CD14-positive monocyte (primary cell): ENCODE measurements at regions not wholly inside any gene's neighbourhood (a gene's known extent, or its start where the extent isn't known, plus 50 kb on each side); places are given as distances from the start of the nearest gene placed in this dataset.

Experiments
- DNase-seq, 3 donors: peaks; one replicate each; pipeline ENCODE4 v3.0.0-alpha.2; 2011 to 2022
- H2AFZ ChIP-seq: 2 replicates; pipeline ENCODE4 v1.6.0; 2012; ENCODE audit warnings: mild to moderate bottlenecking, low read depth, low read length, inconsistent platforms; ENCODE audit not compliant: insufficient read depth, poor library complexity, severe bottlenecking
- H3K27ac ChIP-seq, 2 donors: 1 replicate in 1 of 2; 2 replicates in 1 of 2; pipeline ENCODE4 v1.5.1; 2012 to 2013; ENCODE audit warnings: low read length in 2 of 2, control low read depth in 1 of 2, inconsistent platforms in 1 of 2, low read depth in 1 of 2, mild to moderate bottlenecking in 1 of 2
- H3K27me3 ChIP-seq, 2 donors: one replicate each; pipeline versions ENCODE4 v1.6.0 to v1.6.1; 2011 to 2013; ENCODE audit warnings: low read length in 2 of 2; ENCODE audit not compliant: control insufficient read depth in 2 of 2, insufficient read depth in 2 of 2
- H3K36me3 ChIP-seq, 2 donors: replicated peaks in 1 of 2; 1 replicate in 1 of 2; 2 replicates in 1 of 2; pipeline versions ENCODE4 v1.5.1 to v1.6.1; 2012 to 2013; ENCODE audit warnings: low read length in 2 of 2, control low read depth in 1 of 2, inconsistent platforms in 1 of 2, mild to moderate bottlenecking in 1 of 2; ENCODE audit not compliant: insufficient read depth in 2 of 2, control insufficient read depth in 1 of 2
- H3K4me1 ChIP-seq, 2 donors: 1 replicate in 1 of 2; 2 replicates in 1 of 2; pipeline versions ENCODE4 v1.5.1 to v1.6.1; 2012 to 2013; ENCODE audit warnings: low read length in 2 of 2, control low read depth in 1 of 2, inconsistent platforms in 1 of 2, mild to moderate bottlenecking in 1 of 2, moderate library complexity in 1 of 2; ENCODE audit not compliant: insufficient read depth in 2 of 2, control insufficient read depth in 1 of 2
- H3K4me2 ChIP-seq: replicated peaks from 2 replicates; pipeline ENCODE3; 2012; ENCODE audit warnings: low read length, moderate library complexity, mild to moderate bottlenecking; ENCODE audit not compliant: poor library complexity, severe bottlenecking; ENCODE audit errors: extremely low read depth
- H3K4me3 ChIP-seq, 3 experiments: fragments of 200-600 bp in 1 of 3; sonication (generic) in 1 of 3; replicated peaks in 1 of 3; 1 replicate in 2 of 3; 2 replicates in 1 of 3; pipeline ENCODE4 v1.5.1; 2011 to 2013; ENCODE audit warnings: low read length in 3 of 3, mild to moderate bottlenecking in 3 of 3, control low read depth in 2 of 3, low read depth in 2 of 3, inconsistent platforms in 1 of 3, moderate library complexity in 1 of 3
- H3K79me2 ChIP-seq: 2 replicates; pipeline ENCODE4 v1.6.0; 2012; ENCODE audit warnings: mild to moderate bottlenecking, control low read depth, inconsistent platforms, low read length, moderate library complexity; ENCODE audit not compliant: insufficient read depth
- H3K9ac ChIP-seq: 2 replicates; pipeline ENCODE4 v1.6.0; 2017; ENCODE audit warnings: low read length, mild to moderate bottlenecking; ENCODE audit not compliant: insufficient read depth, poor library complexity, severe bottlenecking
- H3K9me3 ChIP-seq, 2 donors: replicated peaks in 1 of 2; 1 replicate in 1 of 2; 2 replicates in 1 of 2; pipeline versions ENCODE4 v1.5.1 to v1.6.1; 2012 to 2013; ENCODE audit warnings: low read length in 2 of 2, control low read depth in 1 of 2; ENCODE audit not compliant: control insufficient read depth in 1 of 2, insufficient read depth in 1 of 2
- H4K20me1 ChIP-seq: 2 replicates; pipeline ENCODE4 v1.6.0; 2012; ENCODE audit warnings: mild to moderate bottlenecking, low read length, control low read depth, moderate library complexity; ENCODE audit not compliant: insufficient read depth
- H3K27ac Mint-ChIP-seq, 7 donors: one replicate each; pipeline ENCODE4 v1.8.0; 2020; ENCODE audit warnings: mild to moderate bottlenecking in 7 of 7, mixed read lengths in 7 of 7, moderate library complexity in 6 of 7, inconsistent platforms in 2 of 7
- H3K27me3 Mint-ChIP-seq, 3 donors: one replicate each; pipeline ENCODE4 v1.8.0; 2021 to 2022; ENCODE audit warnings: low read depth in 3 of 3, mild to moderate bottlenecking in 3 of 3, mixed read lengths in 3 of 3, moderate library complexity in 3 of 3, inconsistent platforms in 1 of 3
- H3K36me3 Mint-ChIP-seq, 2 donors: one replicate each; pipeline ENCODE4 v1.8.0; 2020; ENCODE audit warnings: mixed read lengths in 2 of 2, inconsistent platforms in 1 of 2, mild to moderate bottlenecking in 1 of 2
- H3K4me1 Mint-ChIP-seq: one replicate; pipeline ENCODE4 v1.8.0; 2020; ENCODE audit warnings: mild to moderate bottlenecking, mixed read lengths
- H3K4me3 Mint-ChIP-seq, 2 donors: one replicate each; pipeline ENCODE4 v1.8.0; 2020; ENCODE audit warnings: mild to moderate bottlenecking in 2 of 2, mixed read lengths in 2 of 2, moderate library complexity in 1 of 2
- H3K9me3 Mint-ChIP-seq, 7 donors: one replicate each; pipeline ENCODE4 v1.8.0; 2020 to 2022; ENCODE audit warnings: mixed read lengths in 7 of 7, mild to moderate bottlenecking in 6 of 7, moderate library complexity in 6 of 7, inconsistent platforms in 2 of 7
- CTCF ChIP-seq: fragments of 200-600 bp; IDR thresholded peaks from one replicate; pipeline ENCODE4 v1.8.0; 2022; ENCODE audit warnings: antibody characterized with exemption, mild to moderate bottlenecking
- WGBS: methylation state at CpG from one replicate; pipeline ENCODE4 v1.1.5; 2013; ENCODE audit warnings: missing lambda C conversion rate; ENCODE audit not compliant: insufficient coverage; 5-methylcytosine and 5-hydroxymethylcytosine counted together
- intact Hi-C, 2 donors: fragments of 100-400 bp; cut with micrococcal nuclease; formaldehyde crosslinking; loops; one replicate each; pipeline versions ENCODE4 v1.15.0 to v1.15.1; 2023

GRCh38 chr3:83523470-83524073 lies 1435.2 kb upstream of the CADM2 start:
- H3K4me1 ChIP-seq = no peaks in the 10 kb centered on the region
- intact Hi-C loops = no loop called here
- DNase-seq = no peak
- no peak for TF ChIP-seq CTCF
- 3% methylated on average over 5 of the region's 7 CpGs for WGBS
- no peak overlapping the region for H3K9ac ChIP-seq
- no peak overlapping the region for H3K27ac ChIP-seq
- H3K4me1 Mint-ChIP-seq = no peaks in the 10 kb centered on the region
- no peaks in the 10 kb centered on the region for H3K36me3 ChIP-seq
- no peaks in the 10 kb centered on the region for H3K36me3 Mint-ChIP-seq
- H3K9me3 ChIP-seq = no peaks in the 10 kb centered on the region
- no peak overlapping the region for H3K4me3 Mint-ChIP-seq
- H3K4me2 ChIP-seq = no peak overlapping the region
- H3K79me2 ChIP-seq = no peaks in the 10 kb centered on the region
- no peaks in the 10 kb centered on the region for H3K27me3 ChIP-seq
- no peaks in the 10 kb centered on the region for H4K20me1 ChIP-seq
- H3K4me3 ChIP-seq = no peak overlapping the region
- no peaks in the 10 kb centered on the region for H3K27me3 Mint-ChIP-seq
- H3K9me3 Mint-ChIP-seq = no peaks in the 10 kb centered on the region
- H2AFZ ChIP-seq = no peak overlapping the region
- no peak overlapping the region for H3K27ac Mint-ChIP-seq

DNA sequence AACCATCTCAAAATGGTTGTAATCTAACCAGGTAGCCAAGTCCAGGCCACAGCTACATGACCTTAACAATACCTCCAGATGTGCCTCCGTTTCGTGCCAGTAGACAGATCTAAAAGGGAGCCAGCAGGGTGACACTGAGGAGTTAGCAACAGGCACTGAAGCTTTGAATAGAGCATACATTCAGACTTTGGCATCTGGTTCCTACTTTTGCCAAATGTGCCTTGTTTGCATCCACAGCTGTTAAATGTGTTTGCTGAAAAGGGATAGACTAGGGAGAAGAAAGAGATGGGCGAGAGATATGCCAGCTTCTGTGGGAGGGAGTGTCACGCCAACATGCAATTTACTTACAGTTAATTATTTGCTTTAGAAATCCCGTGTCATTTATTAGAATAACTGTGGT lies 1433.9 kb upstream of the CADM2 start:
- H3K4me3 ChIP-seq = no peak overlapping the region
- H3K79me2 ChIP-seq = no peaks in the 10 kb centered on the region
- H3K27me3 Mint-ChIP-seq = no peaks in the 10 kb centered on the region
- H3K9me3 ChIP-seq = no peaks in the 10 kb centered on the region
- no peak for TF ChIP-seq CTCF
- no peaks in the 10 kb centered on the region for H3K9me3 Mint-ChIP-seq
- no peaks in the 10 kb centered on the region for H3K4me1 ChIP-seq
- H3K36me3 Mint-ChIP-seq = no peaks in the 10 kb centered on the region
- H3K4me3 Mint-ChIP-seq = no peak overlapping the region
- H4K20me1 ChIP-seq = no peaks in the 10 kb centered on the region
- H3K4me2 ChIP-seq = no peak overlapping the region
- H2AFZ ChIP-seq = no peak overlapping the region
- no peak for DNase-seq
- no peak overlapping the region for H3K9ac ChIP-seq
- no peaks in the 10 kb centered on the region for H3K4me1 Mint-ChIP-seq
- H3K36me3 ChIP-seq = no peaks in the 10 kb centered on the region
- no peaks in the 10 kb centered on the region for H3K27me3 ChIP-seq
- intact Hi-C loops = no loop called here
- 73% methylated on average over 2 of the region's 5 CpGs for WGBS
- H3K27ac Mint-ChIP-seq = no peak overlapping the region
- H3K27ac ChIP-seq = no peak overlapping the region
